Loucy (cell line): ENCODE measurements at regions not wholly inside any gene's neighbourhood (a gene's known extent, or its start where the extent isn't known, plus 50 kb on each side); places are given as distances from the start of the nearest gene placed in this dataset.

Experiments
- H2AFZ ChIP-seq: fragments of 200-600 bp; sonication (generic); 2 replicates; pipeline ENCODE4 v1.6.0; 2016; ENCODE audit warnings: antibody characterized with exemption, mild to moderate bottlenecking, low read length, moderate library complexity
- H3F3A ChIP-seq: fragments of 200-600 bp; 2 replicates; pipeline ENCODE4 v1.6.0; 2016; ENCODE audit warnings: antibody characterized with exemption, low read depth, mild to moderate bottlenecking
- H3K27me3 ChIP-seq: fragments of 200-600 bp; sonication (generic); 2 replicates; pipeline ENCODE4 v1.6.1; 2014; ENCODE audit warnings: low read length, mild to moderate bottlenecking; ENCODE audit not compliant: insufficient read depth, poor library complexity, severe bottlenecking
- H3K36me3 ChIP-seq: fragments of 200-600 bp; sonication (generic); 2 replicates; pipeline ENCODE4 v1.6.1; 2016; ENCODE audit warnings: low read length; ENCODE audit not compliant: insufficient read depth
- H3K4me1 ChIP-seq: fragments of 200-600 bp; sonication (generic); 2 replicates; pipeline ENCODE4 v1.5.1; 2014; ENCODE audit warnings: low read length, mild to moderate bottlenecking; ENCODE audit not compliant: insufficient read depth, poor library complexity, severe bottlenecking
- H3K4me2 ChIP-seq: fragments of 200-600 bp; sonication (generic); 2 replicates; pipeline ENCODE4 v1.6.0; 2014; ENCODE audit warnings: antibody characterized with exemption, low read length, low read depth, mild to moderate bottlenecking; ENCODE audit not compliant: poor library complexity, severe bottlenecking
- H3K4me3 ChIP-seq: fragments of 200-600 bp; sonication (generic); 2 replicates; pipeline ENCODE4 v1.5.1; 2014; ENCODE audit warnings: low read length, mild to moderate bottlenecking, mixed read lengths; ENCODE audit not compliant: poor library complexity, severe bottlenecking
- H3K79me2 ChIP-seq: fragments of 200-600 bp; sonication (generic); 2 replicates; pipeline ENCODE4 v1.6.1; 2014; ENCODE audit warnings: low read length; ENCODE audit not compliant: insufficient read depth
- H3K9ac ChIP-seq: fragments of 200-600 bp; sonication (generic); 2 replicates; pipeline ENCODE4 v1.6.0; 2014; ENCODE audit warnings: mild to moderate bottlenecking, low read depth, low read length, moderate library complexity; ENCODE audit not compliant: poor library complexity, severe bottlenecking
- H3K9me2 ChIP-seq: fragments of 200-600 bp; sonication (generic); replicated peaks from 2 replicates; pipeline ENCODE4 v1.6.1; 2016; ENCODE audit warnings: low read depth, low read length, mixed read lengths
- H3K9me3 ChIP-seq: fragments of 200-600 bp; sonication (generic); 2 replicates; pipeline ENCODE4 v1.6.1; 2014; ENCODE audit warnings: mild to moderate bottlenecking, antibody characterized with exemption, low read length, low read depth; ENCODE audit not compliant: insufficient read depth
- H4K20me1 ChIP-seq: fragments of 200-600 bp; sonication (generic); 2 replicates; pipeline ENCODE4 v1.6.0; 2014; ENCODE audit warnings: antibody characterized with exemption, low read length, mild to moderate bottlenecking; ENCODE audit not compliant: insufficient read depth, poor library complexity, severe bottlenecking
- CTCF ChIP-seq: fragments of 200-600 bp; sonication (generic); conservative IDR thresholded peaks from 2 replicates; pipeline ENCODE4 v1.5.1; 2014; ENCODE audit warnings: mild to moderate bottlenecking, antibody characterized with exemption, low read length
- EZH2phosphoT487 ChIP-seq: fragments of 200-600 bp; IDR thresholded peaks from 2 replicates; pipeline ENCODE4 v1.6.1; 2018; ENCODE audit warnings: antibody characterized with exemption, mild to moderate bottlenecking, moderate library complexity, borderline replicate concordance

GRCh38 chr7:124460056-124460450 lies 305.5 kb downstream of the GPR37 start:
- Histone ChIP-seq H2AFZ (no peak overlapping the region), H3K36me3 (no peaks in the 10 kb centered on the region), H3K9ac (no peak overlapping the region), H3K9me2 (no peaks in the 10 kb centered on the region), H3F3A (no peaks in the 10 kb centered on the region), H3K4me2 (no peak overlapping the region), H3K4me1 (no peaks in the 10 kb centered on the region), H4K20me1 (no peaks in the 10 kb centered on the region), H3K79me2 (no peaks in the 10 kb centered on the region), H3K4me3 (no peak overlapping the region), H3K9me3 (no peaks in the 10 kb centered on the region), H3K27me3 (no peaks in the 10 kb centered on the region)
- TF ChIP-seq EZH2phosphoT487 (no peak), CTCF (no peak)

- TF ChIP-seq CTCF, result no peak
- TF ChIP-seq EZH2phosphoT487, result no peak
- no peaks in the 10 kb centered on the region for H3K9me2 ChIP-seq
- H3K27me3 ChIP-seq, result no peaks in the 10 kb centered on the region
- H3K4me3 ChIP-seq, result no peak overlapping the region
- H4K20me1 ChIP-seq, result no peaks in the 10 kb centered on the region
- H3K79me2 ChIP-seq, result no peaks in the 10 kb centered on the region
- no peaks in the 10 kb centered on the region for H3K9me3 ChIP-seq
- H3K9ac ChIP-seq, result no peak overlapping the region
- H3K36me3 ChIP-seq, result no peaks in the 10 kb centered on the region
- no peak overlapping the region for H3K4me2 ChIP-seq
- H3F3A ChIP-seq, result no peaks in the 10 kb centered on the region
- H2AFZ ChIP-seq, result no peak overlapping the region
- H3K4me1 ChIP-seq, result no peaks in the 10 kb centered on the region
Measured at GRCh38 chr7:124459101-124460055, 306.2 kb downstream of the GPR37 start.

DNA sequence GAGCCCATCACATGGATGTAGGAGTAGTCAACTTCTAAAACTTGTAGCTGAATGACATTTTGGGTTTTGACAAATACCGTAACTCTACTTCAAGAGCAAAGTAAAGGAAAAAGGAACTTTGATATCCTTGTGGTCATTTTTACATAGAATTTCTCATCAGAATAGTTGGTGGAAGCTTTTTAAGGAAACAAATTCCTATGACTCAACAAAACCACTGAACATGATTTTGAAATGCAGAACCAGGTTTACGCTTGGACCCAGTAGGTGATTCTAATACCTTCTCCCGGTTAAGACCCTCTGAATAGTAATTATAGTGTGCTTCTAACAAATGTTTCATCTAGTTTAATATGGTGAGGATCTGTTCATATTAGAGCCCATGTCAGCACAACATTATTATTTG lies 307.8 kb downstream of the GPR37 start:
- H3K79me2 ChIP-seq, result no peaks in the 10 kb centered on the region
- H3K36me3 ChIP-seq, result no peaks in the 10 kb centered on the region
- H3K27me3 ChIP-seq, result no peaks in the 10 kb centered on the region
- H3K4me1 ChIP-seq, result no peaks in the 10 kb centered on the region
- H3K9me3 ChIP-seq, result no peaks in the 10 kb centered on the region
- H3K4me3 ChIP-seq, result no peak overlapping the region
- no peak overlapping the region for H3K4me2 ChIP-seq
- H3K9ac ChIP-seq, result no peak overlapping the region
- H2AFZ ChIP-seq, result no peak overlapping the region
- no peaks in the 10 kb centered on the region for H3K9me2 ChIP-seq
- no peaks in the 10 kb centered on the region for H3F3A ChIP-seq
- H4K20me1 ChIP-seq, result no peaks in the 10 kb centered on the region
- TF ChIP-seq EZH2phosphoT487, result no peak
- no peak for TF ChIP-seq CTCF
